ENCODE measurements at regions not wholly inside any gene's neighbourhood (a gene's known extent, or its start where the extent isn't known, plus 50 kb on each side); places are given as distances from the start of the nearest gene placed in this dataset.

- H3K27ac ChIP-seq (ENCODE audit: low read depth, low read length) = no peak overlapping the region
- no peak for TF ChIP-seq CTCF (IDR thresholded peaks at IDR 0.05; ENCODE audit: low read depth, low read length)
- CTCF ChIA-PET = no interaction called here
- H3K27me3 ChIP-seq (ENCODE audit: control insufficient read depth, insufficient read depth, low read length) = no peaks in the 10 kb centered on the region
- H3K9me3 ChIP-seq (ENCODE audit: control insufficient read depth, insufficient read depth, low read length) = peaks cover 10% of the 10 kb centered on the region
- POLR2A ChIA-PET = no interaction called here
- no peak overlapping the region for H3K4me3 ChIP-seq (ENCODE audit: low read depth, low read length)
- DNase-seq (ENCODE audit: low read depth, low spot score) = no peak
These were observed 223.5 kb downstream of the ARHGAP12 start for GRCh38 chr10:31705136-31705535.

GRCh38 chr10:31704195-31704594 lies 224.4 kb downstream of the ARHGAP12 start:
- peaks cover 10% of the 10 kb centered on the region for H3K9me3 ChIP-seq (ENCODE audit: control insufficient read depth, insufficient read depth, low read length)
- TF ChIP-seq CTCF (IDR thresholded peaks at IDR 0.05; ENCODE audit: low read depth, low read length) = no peak
- ChIA-PET CTCF (no interaction called here), POLR2A (no interaction called here)
- DNase-seq (ENCODE audit: low read depth, low spot score) = no peak
- no peak overlapping the region for H3K4me3 ChIP-seq (ENCODE audit: low read depth, low read length)
- H3K27ac ChIP-seq (ENCODE audit: low read depth, low read length) = no peak overlapping the region
- no peaks in the 10 kb centered on the region for H3K27me3 ChIP-seq (ENCODE audit: control insufficient read depth, insufficient read depth, low read length)

- H3K27me3 ChIP-seq (ENCODE audit: control insufficient read depth, insufficient read depth, low read length) = no peaks in the 10 kb centered on the region
- POLR2A ChIA-PET = no interaction called here
These were observed 225.7 kb downstream of the ARHGAP12 start for GRCh38 chr10:31702954-31703353.

GRCh38 chr10:31702005-31702404 lies 226.6 kb downstream of the ARHGAP12 start:
- H3K4me3 ChIP-seq (ENCODE audit: low read depth, low read length) = no peak overlapping the region
- ChIA-PET CTCF (no interaction called here), POLR2A (no interaction called here)
- no peak overlapping the region for H3K27ac ChIP-seq (ENCODE audit: low read depth, low read length)
- no peaks in the 10 kb centered on the region for H3K27me3 ChIP-seq (ENCODE audit: control insufficient read depth, insufficient read depth, low read length)
- TF ChIP-seq CTCF (IDR thresholded peaks at IDR 0.05; ENCODE audit: low read depth, low read length) = no peak
- no peak for DNase-seq (ENCODE audit: low read depth, low spot score)
- peaks cover 10% of the 10 kb centered on the region for H3K9me3 ChIP-seq (ENCODE audit: control insufficient read depth, insufficient read depth, low read length)

More at GRCh38 chr10:31702954-31703353, 225.7 kb downstream of the ARHGAP12 start:
- Histone ChIP-seq H3K9me3 (ENCODE audit: control insufficient read depth, insufficient read depth, low read length) (peaks cover 10% of the 10 kb centered on the region), H3K4me3 (ENCODE audit: low read depth, low read length) (no peak overlapping the region), H3K27ac (ENCODE audit: low read depth, low read length) (no peak overlapping the region)
- TF ChIP-seq CTCF (IDR thresholded peaks at IDR 0.05; ENCODE audit: low read depth, low read length) = no peak
- CTCF ChIA-PET = no interaction called here
- no peak for DNase-seq (ENCODE audit: low read depth, low spot score)

- no peak for DNase-seq (ENCODE audit: low read depth, low spot score)
- Histone ChIP-seq H3K9me3 (ENCODE audit: control insufficient read depth, insufficient read depth, low read length) (peaks cover 10% of the 10 kb centered on the region), H3K27me3 (ENCODE audit: control insufficient read depth, insufficient read depth, low read length) (no peaks in the 10 kb centered on the region), H3K4me3 (ENCODE audit: low read depth, low read length) (no peak overlapping the region), H3K27ac (ENCODE audit: low read depth, low read length) (no peak overlapping the region)
- ChIA-PET CTCF (no interaction called here), POLR2A (no interaction called here)
- no peak for TF ChIP-seq CTCF (IDR thresholded peaks at IDR 0.05; ENCODE audit: low read depth, low read length)
These were observed 227.1 kb downstream of the ARHGAP12 start for GRCh38 chr10:31701546-31701945.
